DOHH2 (cell line): ENCODE measurements at regions not wholly inside any gene's neighbourhood (a gene's known extent, or its start where the extent isn't known, plus 50 kb on each side); places are given as distances from the start of the nearest gene placed in this dataset.

Source experiments
- EZH2phosphoT487 ChIP-seq: fragments of 200-600 bp; sonication (generic); IDR thresholded peaks from 2 replicates; pipeline ENCODE4 v1.6.1; 2017; ENCODE audit warnings: borderline replicate concordance, mild to moderate bottlenecking, antibody characterized with exemption, low read length, moderate library complexity, mixed read lengths
- TF ChIP-seq, protein P1 (sequence below): fragments of 200-600 bp; sonication (generic); IDR thresholded peaks from one replicate; pipeline ENCODE4 v1.5.1; 2014; ENCODE audit warnings: antibody characterized with exemption, mild to moderate bottlenecking, low read depth, low read length; ENCODE audit not compliant: poor library complexity, severe bottlenecking

DNA sequence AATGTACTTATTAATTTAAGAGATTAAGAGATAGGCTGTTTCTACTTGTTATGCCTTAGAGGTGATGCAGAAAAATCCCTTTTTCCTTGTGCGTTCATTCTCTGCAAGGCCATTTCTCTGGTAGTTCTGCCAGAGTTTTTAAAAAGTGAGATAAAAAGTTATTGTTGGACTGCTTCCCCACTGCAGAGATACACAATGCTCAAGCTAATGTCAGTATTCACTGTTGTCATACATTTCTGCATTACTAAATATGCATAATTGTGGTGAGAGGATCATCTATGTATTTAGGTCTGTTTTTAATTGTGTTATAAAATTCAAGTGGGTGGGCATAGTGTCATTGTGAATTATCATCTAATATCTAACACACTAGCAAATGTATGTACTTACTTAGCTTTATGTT lies 600.4 kb downstream of the HTR1B start:
- TF ChIP-seq, protein P1, sequence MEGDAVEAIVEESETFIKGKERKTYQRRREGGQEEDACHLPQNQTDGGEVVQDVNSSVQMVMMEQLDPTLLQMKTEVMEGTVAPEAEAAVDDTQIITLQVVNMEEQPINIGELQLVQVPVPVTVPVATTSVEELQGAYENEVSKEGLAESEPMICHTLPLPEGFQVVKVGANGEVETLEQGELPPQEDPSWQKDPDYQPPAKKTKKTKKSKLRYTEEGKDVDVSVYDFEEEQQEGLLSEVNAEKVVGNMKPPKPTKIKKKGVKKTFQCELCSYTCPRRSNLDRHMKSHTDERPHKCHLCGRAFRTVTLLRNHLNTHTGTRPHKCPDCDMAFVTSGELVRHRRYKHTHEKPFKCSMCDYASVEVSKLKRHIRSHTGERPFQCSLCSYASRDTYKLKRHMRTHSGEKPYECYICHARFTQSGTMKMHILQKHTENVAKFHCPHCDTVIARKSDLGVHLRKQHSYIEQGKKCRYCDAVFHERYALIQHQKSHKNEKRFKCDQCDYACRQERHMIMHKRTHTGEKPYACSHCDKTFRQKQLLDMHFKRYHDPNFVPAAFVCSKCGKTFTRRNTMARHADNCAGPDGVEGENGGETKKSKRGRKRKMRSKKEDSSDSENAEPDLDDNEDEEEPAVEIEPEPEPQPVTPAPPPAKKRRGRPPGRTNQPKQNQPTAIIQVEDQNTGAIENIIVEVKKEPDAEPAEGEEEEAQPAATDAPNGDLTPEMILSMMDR = no peak
- TF ChIP-seq EZH2phosphoT487 = no peak
